ENCODE measurements at regions not wholly inside any gene's neighbourhood (a gene's known extent, or its start where the extent isn't known, plus 50 kb on each side); places are given as distances from the start of the nearest gene placed in this dataset.
"Not testable (repeated sequence)": the region's sequence is repeated elsewhere in the genome, so short reads cannot be mapped to it uniquely, and the experiment has no call there.

DNA sequence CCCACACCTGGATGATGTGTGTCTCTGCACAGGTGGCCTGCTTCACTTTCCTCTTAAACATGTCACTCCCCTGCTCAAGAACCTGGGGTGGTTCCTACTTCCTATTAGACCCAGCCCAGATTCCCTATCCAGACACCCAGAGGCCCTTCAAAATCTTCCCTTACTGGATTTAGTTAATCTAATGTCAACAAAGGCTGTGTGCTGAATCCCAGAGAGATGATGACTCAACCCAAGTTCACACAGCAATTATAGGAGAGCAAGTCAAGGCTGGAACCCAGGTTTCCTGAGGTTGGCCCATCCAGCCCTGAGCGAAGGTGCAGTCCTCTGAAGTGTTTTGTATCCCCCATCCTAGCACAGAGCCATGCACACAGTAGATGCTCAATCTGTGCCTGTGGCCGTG is 230.5 kb upstream of the POTEB2 start:
- TF ChIP-seq EZH2 (IDR thresholded peaks at IDR 0.05; ENCODE audit: borderline replicate concordance, low read depth, low read length, poor library complexity, severe bottlenecking): not testable (repeated sequence)
- TF ChIP-seq, protein P1, sequence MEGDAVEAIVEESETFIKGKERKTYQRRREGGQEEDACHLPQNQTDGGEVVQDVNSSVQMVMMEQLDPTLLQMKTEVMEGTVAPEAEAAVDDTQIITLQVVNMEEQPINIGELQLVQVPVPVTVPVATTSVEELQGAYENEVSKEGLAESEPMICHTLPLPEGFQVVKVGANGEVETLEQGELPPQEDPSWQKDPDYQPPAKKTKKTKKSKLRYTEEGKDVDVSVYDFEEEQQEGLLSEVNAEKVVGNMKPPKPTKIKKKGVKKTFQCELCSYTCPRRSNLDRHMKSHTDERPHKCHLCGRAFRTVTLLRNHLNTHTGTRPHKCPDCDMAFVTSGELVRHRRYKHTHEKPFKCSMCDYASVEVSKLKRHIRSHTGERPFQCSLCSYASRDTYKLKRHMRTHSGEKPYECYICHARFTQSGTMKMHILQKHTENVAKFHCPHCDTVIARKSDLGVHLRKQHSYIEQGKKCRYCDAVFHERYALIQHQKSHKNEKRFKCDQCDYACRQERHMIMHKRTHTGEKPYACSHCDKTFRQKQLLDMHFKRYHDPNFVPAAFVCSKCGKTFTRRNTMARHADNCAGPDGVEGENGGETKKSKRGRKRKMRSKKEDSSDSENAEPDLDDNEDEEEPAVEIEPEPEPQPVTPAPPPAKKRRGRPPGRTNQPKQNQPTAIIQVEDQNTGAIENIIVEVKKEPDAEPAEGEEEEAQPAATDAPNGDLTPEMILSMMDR (conservative IDR thresholded peaks at IDR 0.05; ENCODE audit: low read depth, low read length): not testable (repeated sequence)
